Sciatic nerve (tissue), 2 donors: ENCODE measurements at regions not wholly inside any gene's neighbourhood (a gene's known extent, or its start where the extent isn't known, plus 50 kb on each side); places are given as distances from the start of the nearest gene placed in this dataset.

Source experiments
- ATAC-seq: fragments of 200-7000 bp; cut with Tn5 transposase; one replicate; pipeline ENCODE4 v1.9.1; 2020; ENCODE audit warnings: mild to moderate bottlenecking, moderate library complexity
- DNase-seq: peaks from one replicate; pipeline ENCODE4 v3.0.0-alpha.2; 2020; ENCODE audit warnings: low spot score
- intact Hi-C: fragments of 100-400 bp; cut with DNase I; formaldehyde crosslinking; loops from one replicate; pipeline ENCODE4 v1.14.2; 2022
- donor health status: DM: no; HTN: no; CAD: no.
- donor health status: DM: no; HTN: no; CAD: no.

GRCh38 chr6:143564484-143565017 lies 53.0 kb upstream of the FUCA2 start:
- no peak for ATAC-seq
- intact Hi-C loops: no loop called here
- no peak for DNase-seq

GRCh38 chr6:143562143-143562542 lies 50.6 kb upstream of the FUCA2 start:
- DNase-seq: no peak
- no peak for ATAC-seq
- intact Hi-C loops: no loop called here
